Spleen (tissue), 7 donors: ENCODE measurements at regions not wholly inside any gene's neighbourhood (a gene's known extent, or its start where the extent isn't known, plus 50 kb on each side); places are given as distances from the start of the nearest gene placed in this dataset.
A peak's percentile ranks its signal among the peaks of the same experiment; 100 is the strongest.

Experiments
- CTCF ChIP-seq, 11 experiments: fragments of 200-600 bp in 7 of 11; fragments of 450-650 bp in 4 of 11; sonication (generic) in 4 of 11; IDR thresholded peaks in 8 of 11; conservative IDR thresholded peaks in 3 of 11; 1 replicate in 7 of 11; 2 replicates in 4 of 11; pipeline versions ENCODE4 v1.4.0 to v1.8.0; 2016 to 2021; ENCODE audit warnings: antibody characterized with exemption in 11 of 11, inconsistent platforms in 4 of 11, mild to moderate bottlenecking in 1 of 11
- POLR2A ChIP-seq, 3 donors: fragments of 450-650 bp; IDR thresholded peaks; one replicate each; pipeline ENCODE4 v1.5.1; 2017; ENCODE audit warnings: antibody characterized with exemption in 3 of 3, mild to moderate bottlenecking in 1 of 3
- POLR2AphosphoS5 ChIP-seq, 3 donors: sonication (generic); formaldehyde crosslinking; IDR thresholded peaks; one replicate each; pipeline ENCODE4 v1.5.1; 2017; ENCODE audit warnings: antibody characterized with exemption in 3 of 3
- donor health status: DM: no; HTN: no; CAD: no; lungs with moderate emphysema.
- donor health status: DM: no; HTN: no; CAD: no.
- donor health status: DM: no; HTN: no; CAD: no.

DNA sequence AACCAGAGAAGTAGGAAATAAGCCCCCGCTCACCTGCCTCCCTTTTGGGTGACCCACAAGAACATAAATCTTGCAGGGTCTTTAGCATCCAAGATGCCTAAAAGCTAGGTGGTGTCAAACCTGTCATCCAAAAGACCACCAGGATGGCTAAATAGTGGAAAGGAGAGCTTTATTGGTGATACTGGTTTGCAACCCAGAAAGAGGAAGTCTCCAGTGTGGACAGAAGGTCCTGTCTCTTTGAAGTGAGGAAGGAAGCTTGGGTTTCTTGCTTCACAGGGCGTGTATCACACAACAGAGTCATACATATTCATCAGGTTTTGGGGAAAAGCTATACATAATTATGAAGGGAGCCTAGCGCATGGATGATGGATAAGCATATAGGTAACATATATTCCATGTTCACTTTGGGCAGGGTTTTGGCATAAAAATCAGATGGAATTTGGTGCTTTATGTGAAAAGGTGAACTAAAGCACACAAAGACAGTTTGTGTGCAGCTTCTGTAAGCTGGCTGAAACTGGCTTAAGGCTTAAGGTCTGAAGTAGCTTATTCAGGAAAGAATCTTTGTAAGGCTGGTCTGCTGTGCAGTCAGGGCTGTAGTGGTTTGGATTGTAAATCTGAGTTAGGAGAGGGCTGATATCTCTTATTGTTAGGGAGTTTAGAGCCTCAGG, 68.4 kb upstream of the EPCAM start:
- TF ChIP-seq POLR2AphosphoS5 (IDR thresholded peaks at IDR 0.05) (peak in 1 of 3 donors; percentile 62), CTCF (IDR thresholded peaks at IDR 0.05 in 8 of 11, conservative IDR thresholded peaks at IDR 0.05 in 3 of 11) (no peak), POLR2A (IDR thresholded peaks at IDR 0.05) (no peak)
